ENCODE measurements at regions not wholly inside any gene's neighbourhood (a gene's known extent, or its start where the extent isn't known, plus 50 kb on each side); places are given as distances from the start of the nearest gene placed in this dataset.

GRCh38 chr3:193827040-193827669 lies 234.1 kb downstream of the OPA1 start:
- intact Hi-C loops (cut with micrococcal nuclease), result no loop called here
- Histone ChIP-seq H3K9me2 (ENCODE audit: insufficient read depth) (no peaks in the 10 kb centered on the region), H3K4me3 (replicated peaks in 1 of 2; ENCODE audit: low read depth in 1 of 2, low read length in 2 of 2) (no peak overlapping the region), H4K20me1 (ENCODE audit: insufficient read depth) (no peaks in the 10 kb centered on the region), H3K9ac (ENCODE audit: low read length) (no peak overlapping the region), H3K9me3 (ENCODE audit: control insufficient read depth in 1 of 2, insufficient read depth in 1 of 2, low read depth in 1 of 2, low read length in 2 of 2) (no peaks in the 10 kb centered on the region), H3K4me2 (ENCODE audit: low read length) (no peak overlapping the region), H3K27me3 (ENCODE audit: insufficient read depth, low read length) (no peaks in the 10 kb centered on the region), H2AFZ (ENCODE audit: low read depth, low read length, poor library complexity, severe bottlenecking) (no peak overlapping the region), H3K79me2 (ENCODE audit: insufficient read depth, low read length) (no peaks in the 10 kb centered on the region), H3K27ac (ENCODE audit: low read depth, low read length) (no peak overlapping the region), H3K4me1 (ENCODE audit: control insufficient read depth in 1 of 2, insufficient read depth in 2 of 2, low read length in 2 of 2) (peaks cover 23 to 42% of the 10 kb centered on the region in 2 experiments), H3K36me3 (ENCODE audit: control insufficient read depth in 1 of 2, insufficient read depth in 2 of 2, low read length in 2 of 2) (no peaks in the 10 kb centered on the region)
- no peak for ATAC-seq
- ChIA-PET CTCF (no interaction called here), POLR2A (interaction anchor here (0.6 kb wide), 1 partner anchor 211 kb away, joined by 6 read pairs; no protein-coding TSS in a partner anchor), RAD21 (ENCODE audit: low non-redundant PET in 1 of 2, low total read pairs in 2 of 2, uncharacterized antibody in 2 of 2, unreplicated experiment in 2 of 2) (no interaction called here)
- no TSS peak for BruUV-seq (replicated peaks)
- no peak for DNase-seq (ENCODE audit: low read depth, low spot score)
- TF ChIP-seq SRF (IDR thresholded peaks at IDR 0.05; ENCODE audit: low read depth), result no peak
- TF ChIP-seq, protein P1, sequence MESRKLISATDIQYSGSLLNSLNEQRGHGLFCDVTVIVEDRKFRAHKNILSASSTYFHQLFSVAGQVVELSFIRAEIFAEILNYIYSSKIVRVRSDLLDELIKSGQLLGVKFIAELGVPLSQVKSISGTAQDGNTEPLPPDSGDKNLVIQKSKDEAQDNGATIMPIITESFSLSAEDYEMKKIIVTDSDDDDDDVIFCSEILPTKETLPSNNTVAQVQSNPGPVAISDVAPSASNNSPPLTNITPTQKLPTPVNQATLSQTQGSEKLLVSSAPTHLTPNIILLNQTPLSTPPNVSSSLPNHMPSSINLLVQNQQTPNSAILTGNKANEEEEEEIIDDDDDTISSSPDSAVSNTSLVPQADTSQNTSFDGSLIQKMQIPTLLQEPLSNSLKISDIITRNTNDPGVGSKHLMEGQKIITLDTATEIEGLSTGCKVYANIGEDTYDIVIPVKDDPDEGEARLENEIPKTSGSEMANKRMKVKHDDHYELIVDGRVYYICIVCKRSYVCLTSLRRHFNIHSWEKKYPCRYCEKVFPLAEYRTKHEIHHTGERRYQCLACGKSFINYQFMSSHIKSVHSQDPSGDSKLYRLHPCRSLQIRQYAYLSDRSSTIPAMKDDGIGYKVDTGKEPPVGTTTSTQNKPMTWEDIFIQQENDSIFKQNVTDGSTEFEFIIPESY (IDR thresholded peaks at IDR 0.05; ENCODE audit: extremely low read depth, insufficient replicate concordance, low read length), result no peak
- TF ChIP-seq CBX3 (IDR thresholded peaks at IDR 0.05; ENCODE audit: low read depth), result no peak
- no peak for TF ChIP-seq POLR2A (IDR thresholded peaks at IDR 0.05; ENCODE audit: borderline replicate concordance, extremely low read depth, insufficient read depth, insufficient read length)
- no peak for TF ChIP-seq EZH2 (IDR thresholded peaks at IDR 0.05)
- TF ChIP-seq POLR2AphosphoS5 (IDR thresholded peaks at IDR 0.05; ENCODE audit: low read depth, low read length), result no peak

GRCh38 chr3:193827871-193828270 lies 234.9 kb downstream of the OPA1 start:
- H3K9ac ChIP-seq (ENCODE audit: low read length), result no peak overlapping the region
- peak overlapping the region; percentile 16 for H2AFZ ChIP-seq (ENCODE audit: low read depth, low read length, poor library complexity, severe bottlenecking)
- H3K36me3 ChIP-seq (ENCODE audit: control insufficient read depth in 1 of 2, insufficient read depth in 2 of 2, low read length in 2 of 2), result no peaks in the 10 kb centered on the region
- no peaks in the 10 kb centered on the region for H3K79me2 ChIP-seq (ENCODE audit: insufficient read depth, low read length)
- ATAC-seq, result no peak
- peaks cover 23 to 42% of the 10 kb centered on the region in 2 experiments for H3K4me1 ChIP-seq (ENCODE audit: control insufficient read depth in 1 of 2, insufficient read depth in 2 of 2, low read length in 2 of 2)
- intact Hi-C loops (cut with micrococcal nuclease), result loop anchor here (2.0 kb wide), 1 partner anchor 41 kb away; no protein-coding TSS in a partner anchor
- BruUV-seq (replicated peaks), result no TSS peak
- H4K20me1 ChIP-seq (ENCODE audit: insufficient read depth), result no peaks in the 10 kb centered on the region
- H3K9me3 ChIP-seq (ENCODE audit: control insufficient read depth in 1 of 2, insufficient read depth in 1 of 2, low read depth in 1 of 2, low read length in 2 of 2), result no peaks in the 10 kb centered on the region
- ChIA-PET RAD21 (ENCODE audit: low non-redundant PET in 1 of 2, low total read pairs in 2 of 2, uncharacterized antibody in 2 of 2, unreplicated experiment in 2 of 2) (no interaction called here), CTCF (no interaction called here), POLR2A (no interaction called here)
- no peak overlapping the region for H3K4me3 ChIP-seq (replicated peaks in 1 of 2; ENCODE audit: low read depth in 1 of 2, low read length in 2 of 2)
- H3K9me2 ChIP-seq (ENCODE audit: insufficient read depth), result no peaks in the 10 kb centered on the region
- peak overlapping the region; percentile 66; the same call in 1 of the 2 replicates for H3K4me2 ChIP-seq (ENCODE audit: low read length)
- no peak overlapping the region for H3K27ac ChIP-seq (ENCODE audit: low read depth, low read length)
- DNase-seq (ENCODE audit: low read depth, low spot score), result no peak
- no peaks in the 10 kb centered on the region for H3K27me3 ChIP-seq (ENCODE audit: insufficient read depth, low read length)
- TF ChIP-seq POLR2A (IDR thresholded peaks at IDR 0.05; ENCODE audit: borderline replicate concordance, extremely low read depth, insufficient read depth, insufficient read length) (no peak), ELF1 (IDR thresholded peaks at IDR 0.05; ENCODE audit: borderline replicate concordance, low read depth) (no peak), EZH2phosphoT487 (IDR thresholded peaks at IDR 0.05; ENCODE audit: borderline replicate concordance) (no peak), EGR1 (IDR thresholded peaks at IDR 0.05; ENCODE audit: low read depth) (no peak), SRF (IDR thresholded peaks at IDR 0.05; ENCODE audit: low read depth) (no peak), EZH2 (IDR thresholded peaks at IDR 0.05) (no peak), JUND (IDR thresholded peaks at IDR 0.05) (no peak)
- TF ChIP-seq, protein P2, sequence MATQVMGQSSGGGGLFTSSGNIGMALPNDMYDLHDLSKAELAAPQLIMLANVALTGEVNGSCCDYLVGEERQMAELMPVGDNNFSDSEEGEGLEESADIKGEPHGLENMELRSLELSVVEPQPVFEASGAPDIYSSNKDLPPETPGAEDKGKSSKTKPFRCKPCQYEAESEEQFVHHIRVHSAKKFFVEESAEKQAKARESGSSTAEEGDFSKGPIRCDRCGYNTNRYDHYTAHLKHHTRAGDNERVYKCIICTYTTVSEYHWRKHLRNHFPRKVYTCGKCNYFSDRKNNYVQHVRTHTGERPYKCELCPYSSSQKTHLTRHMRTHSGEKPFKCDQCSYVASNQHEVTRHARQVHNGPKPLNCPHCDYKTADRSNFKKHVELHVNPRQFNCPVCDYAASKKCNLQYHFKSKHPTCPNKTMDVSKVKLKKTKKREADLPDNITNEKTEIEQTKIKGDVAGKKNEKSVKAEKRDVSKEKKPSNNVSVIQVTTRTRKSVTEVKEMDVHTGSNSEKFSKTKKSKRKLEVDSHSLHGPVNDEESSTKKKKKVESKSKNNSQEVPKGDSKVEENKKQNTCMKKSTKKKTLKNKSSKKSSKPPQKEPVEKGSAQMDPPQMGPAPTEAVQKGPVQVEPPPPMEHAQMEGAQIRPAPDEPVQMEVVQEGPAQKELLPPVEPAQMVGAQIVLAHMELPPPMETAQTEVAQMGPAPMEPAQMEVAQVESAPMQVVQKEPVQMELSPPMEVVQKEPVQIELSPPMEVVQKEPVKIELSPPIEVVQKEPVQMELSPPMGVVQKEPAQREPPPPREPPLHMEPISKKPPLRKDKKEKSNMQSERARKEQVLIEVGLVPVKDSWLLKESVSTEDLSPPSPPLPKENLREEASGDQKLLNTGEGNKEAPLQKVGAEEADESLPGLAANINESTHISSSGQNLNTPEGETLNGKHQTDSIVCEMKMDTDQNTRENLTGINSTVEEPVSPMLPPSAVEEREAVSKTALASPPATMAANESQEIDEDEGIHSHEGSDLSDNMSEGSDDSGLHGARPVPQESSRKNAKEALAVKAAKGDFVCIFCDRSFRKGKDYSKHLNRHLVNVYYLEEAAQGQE (IDR thresholded peaks at IDR 0.05; ENCODE audit: low read depth), result no peak
- TF ChIP-seq, protein P1 (IDR thresholded peaks at IDR 0.05; ENCODE audit: extremely low read depth, insufficient replicate concordance, low read length), result no peak
